ENCODE measurements at regions not wholly inside any gene's neighbourhood (a gene's known extent, or its start where the extent isn't known, plus 50 kb on each side); places are given as distances from the start of the nearest gene placed in this dataset.

DNA sequence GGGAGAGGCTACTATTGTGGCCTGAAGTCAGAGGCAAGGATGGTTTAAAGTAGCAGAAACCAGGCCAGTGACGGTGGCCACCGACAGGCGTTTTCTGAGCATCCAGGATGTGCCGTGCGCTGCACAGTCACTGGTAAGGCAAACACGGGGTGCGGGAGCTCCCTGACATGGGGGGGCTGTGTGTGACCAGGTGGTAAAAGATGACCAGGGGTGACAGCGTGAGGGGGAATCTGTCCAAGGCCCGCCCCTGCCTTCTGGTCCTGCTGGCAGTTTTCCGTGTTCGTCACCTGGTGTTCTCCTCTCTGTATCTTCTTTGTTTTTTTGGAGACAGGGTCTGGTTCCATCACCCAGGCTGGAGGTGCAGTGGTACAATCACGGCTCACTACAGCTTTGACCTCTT lies 167.4 kb downstream of the ICE1 start:
- H3K27ac Mint-ChIP-seq = no peak overlapping the region
- peaks cover 1% of the 10 kb centered on the region for H3K9me3 Mint-ChIP-seq
- CTCF ChIA-PET = no interaction called here
- H3K4me3 Mint-ChIP-seq = no peak overlapping the region
- DNase-seq = no peak
- H3K4me1 Mint-ChIP-seq (ENCODE audit: low read depth) = no peaks in the 10 kb centered on the region
- intact Hi-C loops (cut with micrococcal nuclease) = no loop called here
- H3K27me3 Mint-ChIP-seq (ENCODE audit: low read depth) = peaks cover 5% of the 10 kb centered on the region
- H3K36me3 Mint-ChIP-seq (ENCODE audit: low read depth) = no peaks in the 10 kb centered on the region

DNA sequence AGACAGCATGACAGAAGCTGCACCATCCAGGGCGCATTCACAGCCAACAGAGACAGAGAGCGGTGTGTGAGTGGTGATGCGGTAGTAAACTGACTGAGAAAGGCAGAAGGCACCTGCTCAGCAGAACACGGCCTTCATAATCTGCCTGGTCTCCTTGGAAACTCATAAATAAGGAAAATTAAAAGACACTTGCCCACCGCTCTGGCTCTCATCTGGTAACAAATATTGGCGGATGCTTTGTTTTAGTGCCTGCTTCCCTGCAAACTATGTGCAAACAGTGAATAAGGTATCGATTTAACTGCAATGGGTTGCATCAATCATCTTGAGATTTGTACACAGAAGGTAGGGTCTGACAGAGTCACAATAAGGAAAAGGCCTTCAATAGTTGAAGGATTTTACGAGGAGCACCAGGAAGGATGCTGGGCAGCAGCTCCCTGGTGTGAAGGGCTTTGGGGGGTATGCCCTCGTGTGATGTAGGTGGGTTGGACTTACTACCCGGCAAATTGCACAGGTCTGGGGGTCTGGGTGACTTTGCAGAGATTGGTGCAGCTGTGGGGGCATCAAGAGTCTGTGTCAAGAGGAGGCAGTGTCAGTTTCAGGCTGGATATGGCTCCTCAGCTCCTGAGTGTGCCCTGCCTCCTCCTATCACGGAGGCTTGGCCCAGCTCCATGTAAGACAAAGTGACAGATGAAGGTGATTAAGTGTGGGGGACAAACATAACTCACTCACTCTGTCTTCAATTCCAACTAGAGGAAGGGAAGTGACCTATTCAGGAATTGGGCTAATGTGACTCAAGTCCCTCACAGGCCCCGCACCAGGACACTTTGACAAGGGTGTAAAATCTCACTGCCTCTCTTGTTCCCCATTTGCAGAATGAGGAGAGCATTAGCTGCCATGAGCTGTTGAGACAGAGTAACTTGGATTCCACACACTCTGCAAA lies 166.7 kb downstream of the ICE1 start:
- H3K27me3 Mint-ChIP-seq (ENCODE audit: low read depth) = peaks cover 5% of the 10 kb centered on the region
- CTCF ChIA-PET = no interaction called here
- H3K27ac Mint-ChIP-seq = no peak overlapping the region
- no peaks in the 10 kb centered on the region for H3K36me3 Mint-ChIP-seq (ENCODE audit: low read depth)
- peaks cover 1% of the 10 kb centered on the region for H3K9me3 Mint-ChIP-seq
- no peak for DNase-seq
- H3K4me1 Mint-ChIP-seq (ENCODE audit: low read depth) = no peaks in the 10 kb centered on the region
- intact Hi-C loops (cut with micrococcal nuclease) = no loop called here
- no peak overlapping the region for H3K4me3 Mint-ChIP-seq

DNA sequence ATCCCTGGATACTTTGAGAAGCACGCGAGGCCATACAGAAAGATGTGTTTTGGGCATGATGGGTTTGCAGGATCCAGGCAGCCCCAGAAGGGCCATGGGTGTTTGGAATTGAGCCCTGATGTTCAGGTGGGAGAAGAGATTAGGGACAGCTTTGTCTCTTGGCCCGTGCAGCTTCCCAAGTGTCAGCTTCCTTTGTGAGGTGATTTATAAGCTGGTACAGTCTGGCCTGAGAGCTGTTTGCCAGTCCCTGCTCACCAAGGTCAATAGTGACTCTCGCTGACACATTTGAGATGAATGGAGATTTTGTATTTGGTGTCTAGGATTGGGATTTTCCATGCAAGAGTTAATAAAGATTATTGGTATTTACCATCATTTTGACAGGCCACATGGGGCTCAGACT lies 165.9 kb downstream of the ICE1 start:
- Mint-ChIP-seq H3K4me1 (ENCODE audit: low read depth) (no peaks in the 10 kb centered on the region), H3K4me3 (no peak overlapping the region), H3K9me3 (peaks cover 1% of the 10 kb centered on the region), H3K27me3 (ENCODE audit: low read depth) (peaks cover 5% of the 10 kb centered on the region), H3K27ac (no peak overlapping the region), H3K36me3 (ENCODE audit: low read depth) (no peaks in the 10 kb centered on the region)
- intact Hi-C loops (cut with micrococcal nuclease) = no loop called here
- CTCF ChIA-PET = no interaction called here
- DNase-seq = no peak

DNA sequence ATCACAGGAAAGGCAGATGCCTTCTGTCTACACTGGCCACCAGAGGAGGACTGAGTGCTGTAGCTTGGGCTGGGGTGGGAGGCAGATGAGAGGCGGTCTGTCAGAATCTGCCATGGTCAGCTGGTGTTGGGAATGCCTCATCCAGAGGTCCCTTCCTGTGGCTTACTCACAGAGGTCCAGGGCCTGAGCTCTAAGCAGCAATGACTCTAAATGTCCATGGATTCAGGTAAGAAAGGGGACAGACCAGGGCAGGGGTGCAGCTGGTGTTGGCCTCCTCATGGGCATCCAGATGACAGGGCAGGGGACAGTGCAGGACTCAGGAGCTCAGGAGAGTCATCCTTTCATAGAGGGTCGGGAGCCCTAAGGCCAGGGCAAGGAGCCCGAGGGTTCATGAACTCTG lies 165.0 kb downstream of the ICE1 start:
- Mint-ChIP-seq H3K9me3 (peaks cover 1% of the 10 kb centered on the region), H3K4me1 (ENCODE audit: low read depth) (no peaks in the 10 kb centered on the region), H3K27me3 (ENCODE audit: low read depth) (peaks cover 5% of the 10 kb centered on the region), H3K27ac (no peak overlapping the region), H3K36me3 (ENCODE audit: low read depth) (no peaks in the 10 kb centered on the region), H3K4me3 (no peak overlapping the region)
- intact Hi-C loops (cut with micrococcal nuclease) = no loop called here
- CTCF ChIA-PET = interaction anchor here (1.0 kb wide), 1 partner anchor 28 kb away, joined by 3 read pairs; no protein-coding TSS in a partner anchor
- no peak for DNase-seq

DNA sequence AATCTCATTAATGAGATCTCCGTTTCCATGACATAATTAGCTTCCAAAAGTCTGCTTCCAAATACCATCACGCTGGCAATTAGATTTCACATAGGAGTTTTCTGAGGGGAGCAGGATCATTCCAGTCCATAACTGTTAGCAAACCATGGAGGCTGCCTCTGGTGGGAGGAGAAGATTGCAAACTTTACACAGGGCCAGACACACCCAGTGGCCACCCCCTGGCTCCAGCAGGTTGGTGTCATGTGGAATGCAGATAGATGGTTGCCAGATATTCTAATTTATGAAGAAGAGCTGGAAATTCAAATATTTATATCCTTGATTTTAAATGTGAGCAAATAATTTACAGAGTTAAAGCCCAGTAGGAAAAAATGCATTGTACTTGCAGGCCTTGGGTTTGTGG lies 164.2 kb downstream of the ICE1 start:
- CTCF ChIA-PET = interaction anchor here (1.0 kb wide), 1 partner anchor 29 kb away, joined by 3 read pairs; no protein-coding TSS in a partner anchor
- H3K4me3 Mint-ChIP-seq = no peak overlapping the region
- peaks cover 5% of the 10 kb centered on the region for H3K27me3 Mint-ChIP-seq (ENCODE audit: low read depth)
- peaks cover 1% of the 10 kb centered on the region for H3K9me3 Mint-ChIP-seq
- H3K36me3 Mint-ChIP-seq (ENCODE audit: low read depth) = no peaks in the 10 kb centered on the region
- H3K27ac Mint-ChIP-seq = no peak overlapping the region
- no peak for DNase-seq
- intact Hi-C loops (cut with micrococcal nuclease) = no loop called here
- no peaks in the 10 kb centered on the region for H3K4me1 Mint-ChIP-seq (ENCODE audit: low read depth)

DNA sequence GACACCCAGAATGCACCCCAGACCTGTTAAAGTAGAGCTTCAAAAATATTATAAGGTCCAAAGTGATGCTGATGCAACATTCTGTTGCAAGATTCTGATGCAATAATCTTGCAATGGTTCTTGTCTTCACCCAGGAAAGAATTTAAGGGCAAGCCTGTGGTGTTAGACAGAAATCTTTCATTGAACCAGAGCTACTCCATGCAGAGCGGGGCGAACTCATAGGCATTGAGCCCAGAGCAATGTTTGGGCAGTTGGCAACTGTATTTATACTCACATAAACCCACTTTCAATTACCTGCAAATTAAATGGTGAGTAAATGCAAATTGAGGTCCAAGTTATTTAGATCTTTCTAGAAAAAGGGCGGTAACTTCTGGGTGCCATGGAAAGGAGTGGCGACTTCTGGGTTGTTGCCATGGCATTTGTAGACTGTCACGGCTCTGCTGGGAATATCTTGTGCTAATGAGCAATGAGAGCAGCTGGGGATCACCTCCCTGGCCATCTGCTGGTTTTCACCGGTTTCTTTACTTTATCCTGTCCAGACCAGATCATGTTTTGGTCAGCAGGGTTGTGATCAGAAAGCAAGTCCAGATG lies 163.4 kb downstream of the ICE1 start:
- Mint-ChIP-seq H3K4me1 (ENCODE audit: low read depth) (no peaks in the 10 kb centered on the region), H3K27me3 (ENCODE audit: low read depth) (peaks cover 5% of the 10 kb centered on the region), H3K27ac (no peak overlapping the region), H3K4me3 (no peak overlapping the region), H3K36me3 (ENCODE audit: low read depth) (no peaks in the 10 kb centered on the region), H3K9me3 (peaks cover 1% of the 10 kb centered on the region)
- no peak for DNase-seq
- intact Hi-C loops (cut with micrococcal nuclease) = no loop called here
- CTCF ChIA-PET = no interaction called here

DNA sequence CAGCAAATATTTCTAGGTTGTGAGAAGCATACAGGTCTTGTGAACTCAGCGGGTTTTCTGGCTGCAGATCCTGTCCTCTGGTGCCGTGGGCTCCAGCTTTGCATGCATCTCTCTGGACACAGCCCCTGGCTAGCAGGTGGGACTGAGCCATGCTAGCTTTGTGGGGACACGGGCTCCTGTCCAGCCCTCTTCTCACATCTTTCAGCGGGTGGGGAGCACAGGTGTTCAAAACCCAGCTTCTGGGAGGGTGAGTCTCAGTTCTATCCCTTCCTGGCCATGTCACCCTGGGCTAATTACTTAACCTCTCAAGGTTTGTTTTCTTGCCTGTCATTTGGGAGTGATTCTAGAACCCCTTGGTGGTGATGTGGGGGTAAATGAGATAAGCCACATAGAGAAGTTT lies 162.3 kb downstream of the ICE1 start:
- intact Hi-C loops (cut with micrococcal nuclease) = no loop called here
- H3K4me3 Mint-ChIP-seq = no peak overlapping the region

DNA sequence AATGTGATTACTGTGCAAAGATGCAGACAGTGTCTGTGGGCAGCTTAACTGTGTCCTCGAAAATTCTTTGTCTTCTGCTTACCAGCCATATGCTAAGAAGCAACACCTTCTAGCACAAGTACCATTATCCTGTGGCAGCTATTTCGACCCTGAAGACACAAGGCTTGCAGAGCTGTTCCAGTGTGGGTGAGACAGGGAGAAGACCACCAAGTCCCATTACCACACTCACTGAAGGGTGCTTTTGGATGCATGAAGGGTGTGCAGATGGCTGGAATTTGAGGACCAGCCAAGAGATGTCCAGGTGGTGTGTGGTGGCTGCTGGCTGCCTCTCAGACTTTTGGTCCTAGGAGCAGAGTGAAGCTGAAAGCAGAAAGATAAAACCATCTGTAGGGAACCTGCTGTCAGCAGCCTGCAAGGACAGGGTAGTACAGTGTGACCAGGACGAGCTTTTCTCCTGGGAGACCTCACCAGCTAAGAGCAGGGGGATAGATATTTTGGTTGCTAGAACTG lies 161.8 kb downstream of the ICE1 start:
- Mint-ChIP-seq H3K4me3 (no peak overlapping the region), H3K9me3 (no peaks in the 10 kb centered on the region), H3K27ac (no peak overlapping the region), H3K36me3 (ENCODE audit: low read depth) (no peaks in the 10 kb centered on the region), H3K27me3 (ENCODE audit: low read depth) (peaks cover 4% of the 10 kb centered on the region), H3K4me1 (ENCODE audit: low read depth) (no peaks in the 10 kb centered on the region)
- CTCF ChIA-PET = no interaction called here
- DNase-seq = no peak
- intact Hi-C loops (cut with micrococcal nuclease) = no loop called here

More for the DNA sequence above, 162.3 kb downstream of the ICE1 start:
- Mint-ChIP-seq H3K27me3 (ENCODE audit: low read depth) (peaks cover 4% of the 10 kb centered on the region), H3K36me3 (ENCODE audit: low read depth) (no peaks in the 10 kb centered on the region), H3K4me1 (ENCODE audit: low read depth) (no peaks in the 10 kb centered on the region), H3K9me3 (no peaks in the 10 kb centered on the region), H3K27ac (no peak overlapping the region)
- no peak for DNase-seq
- CTCF ChIA-PET = no interaction called here

DNA sequence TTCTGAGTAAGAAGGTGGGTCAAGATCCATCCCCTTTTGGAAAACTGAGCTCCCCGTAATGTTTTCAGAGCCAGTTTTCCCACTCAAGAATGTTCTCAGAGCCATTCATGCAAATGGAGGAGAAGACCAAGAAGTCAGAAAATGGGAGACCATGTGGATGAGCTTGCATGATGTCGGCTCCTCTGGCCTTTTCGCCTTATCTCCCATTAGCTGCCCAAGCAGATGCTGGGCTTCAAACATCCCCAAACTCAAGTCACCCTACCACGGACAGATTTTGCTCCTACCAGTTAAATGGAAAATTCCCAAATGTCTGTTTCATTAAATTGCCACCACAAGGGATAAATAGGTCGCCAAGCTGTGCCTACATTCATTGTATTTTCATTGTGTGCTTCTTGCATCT lies 161.4 kb downstream of the ICE1 start:
- Mint-ChIP-seq H3K4me1 (ENCODE audit: low read depth) (no peaks in the 10 kb centered on the region), H3K9me3 (no peaks in the 10 kb centered on the region), H3K27ac (no peak overlapping the region), H3K36me3 (ENCODE audit: low read depth) (no peaks in the 10 kb centered on the region), H3K27me3 (ENCODE audit: low read depth) (peaks cover 4% of the 10 kb centered on the region), H3K4me3 (no peak overlapping the region)
- intact Hi-C loops (cut with micrococcal nuclease) = no loop called here
- CTCF ChIA-PET = no interaction called here
- no peak for DNase-seq

DNA sequence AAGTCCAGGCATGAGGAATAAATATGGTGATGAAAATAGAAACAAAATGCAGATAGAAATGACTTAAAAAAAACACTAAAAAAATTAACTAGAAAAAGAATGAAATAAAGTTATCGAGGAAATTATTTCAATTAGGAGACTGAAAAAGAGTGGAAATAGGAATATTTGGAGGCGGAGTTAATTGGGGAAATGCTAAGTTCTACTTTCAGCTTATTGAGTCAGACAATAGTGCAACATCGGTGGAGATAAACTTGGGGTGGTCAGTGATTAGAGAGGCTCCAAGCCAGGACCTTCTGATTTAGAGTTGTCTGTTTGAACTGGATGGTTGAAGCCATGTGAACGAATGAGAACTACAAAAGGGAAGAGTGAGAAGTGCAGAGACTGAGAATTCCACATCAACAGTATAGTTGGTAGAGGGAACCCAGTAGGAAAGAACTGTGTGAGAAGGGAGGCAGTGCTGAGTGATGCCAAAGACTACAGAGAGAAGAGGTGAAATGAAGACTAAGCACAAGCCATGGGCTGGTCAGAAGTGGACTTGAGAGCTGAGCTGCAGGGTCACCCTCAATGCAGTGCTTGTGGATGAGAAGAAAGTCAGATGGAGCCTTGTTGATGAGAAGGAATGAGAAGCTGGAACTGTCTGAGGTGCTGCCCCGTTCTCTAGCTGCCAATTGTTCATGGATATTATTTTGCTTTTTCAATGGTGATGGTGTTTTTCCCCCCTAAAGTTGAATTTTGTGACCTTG lies 160.7 kb downstream of the ICE1 start:
- no peak for DNase-seq
- no peak overlapping the region for H3K27ac Mint-ChIP-seq
- peaks cover 4% of the 10 kb centered on the region for H3K27me3 Mint-ChIP-seq (ENCODE audit: low read depth)
- no peaks in the 10 kb centered on the region for H3K9me3 Mint-ChIP-seq
- H3K4me1 Mint-ChIP-seq (ENCODE audit: low read depth) = no peaks in the 10 kb centered on the region
- H3K36me3 Mint-ChIP-seq (ENCODE audit: low read depth) = no peaks in the 10 kb centered on the region
- no peak overlapping the region for H3K4me3 Mint-ChIP-seq
- intact Hi-C loops (cut with micrococcal nuclease) = no loop called here
- CTCF ChIA-PET = no interaction called here

DNA sequence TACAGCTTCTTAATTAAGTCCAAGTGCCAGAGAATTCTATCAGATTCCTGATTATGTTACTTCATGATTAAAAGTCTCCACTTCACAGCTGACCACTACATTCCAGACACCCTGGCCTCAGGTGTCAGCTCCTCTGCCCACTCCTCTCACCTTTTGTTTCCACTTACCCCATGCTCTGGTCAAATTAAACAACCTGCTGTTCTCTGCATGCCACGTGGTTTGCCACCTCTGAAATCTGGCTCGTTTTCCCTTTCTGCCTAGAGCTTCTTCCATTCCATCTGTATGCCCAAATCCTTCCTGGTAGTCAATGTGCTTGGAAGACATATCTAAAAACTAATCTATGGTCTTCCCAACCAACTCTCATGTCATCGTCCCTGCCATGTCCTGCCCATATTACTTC lies 158.6 kb downstream of the ICE1 start:
- no peak overlapping the region for H3K4me3 Mint-ChIP-seq
- no peaks in the 10 kb centered on the region for H3K36me3 Mint-ChIP-seq (ENCODE audit: low read depth)
- H3K27ac Mint-ChIP-seq = no peak overlapping the region
- intact Hi-C loops (cut with micrococcal nuclease) = no loop called here
- peaks cover 8% of the 10 kb centered on the region for H3K27me3 Mint-ChIP-seq (ENCODE audit: low read depth)
- no peaks in the 10 kb centered on the region for H3K9me3 Mint-ChIP-seq
- DNase-seq = no peak
- CTCF ChIA-PET = no interaction called here
- H3K4me1 Mint-ChIP-seq (ENCODE audit: low read depth) = no peaks in the 10 kb centered on the region

DNA sequence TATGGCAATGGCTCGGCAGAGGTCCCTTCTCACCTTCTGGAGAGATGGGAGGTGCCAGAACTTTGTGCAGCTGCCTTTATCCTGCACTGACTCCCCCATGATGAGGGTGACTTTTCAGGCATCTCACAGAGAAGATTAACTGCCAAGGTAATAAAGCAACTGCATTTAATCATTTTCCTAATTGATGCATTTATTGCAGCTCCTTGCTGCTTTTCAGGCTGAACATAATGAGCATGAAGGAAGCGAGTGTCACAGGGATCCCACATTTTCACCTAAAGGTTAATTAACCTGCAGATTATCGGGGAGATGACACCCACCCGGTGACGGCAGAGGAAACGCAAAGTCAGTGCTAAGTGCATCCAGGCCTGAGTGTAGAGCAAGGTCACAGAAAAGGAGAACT lies 154.3 kb downstream of the ICE1 start:
- no peak for DNase-seq
- no peaks in the 10 kb centered on the region for H3K4me1 Mint-ChIP-seq (ENCODE audit: low read depth)
- H3K9me3 Mint-ChIP-seq = no peaks in the 10 kb centered on the region
- intact Hi-C loops (cut with micrococcal nuclease) = no loop called here
- no peak overlapping the region for H3K27ac Mint-ChIP-seq
- no peak overlapping the region for H3K4me3 Mint-ChIP-seq
- H3K27me3 Mint-ChIP-seq (ENCODE audit: low read depth) = peaks cover 17% of the 10 kb centered on the region
- no peaks in the 10 kb centered on the region for H3K36me3 Mint-ChIP-seq (ENCODE audit: low read depth)
- CTCF ChIA-PET = no interaction called here
